ENCODE measurements at regions not wholly inside any gene's neighbourhood (a gene's known extent, or its start where the extent isn't known, plus 50 kb on each side); places are given as distances from the start of the nearest gene placed in this dataset.

- no peaks in the 10 kb centered on the region for H3K27me3 ChIP-seq (ENCODE audit: insufficient read depth)
- no peak for DNase-seq
- no peak overlapping the region for H2AFZ ChIP-seq (ENCODE audit: low read depth)
- H3K9ac ChIP-seq = no peak overlapping the region
- H3K36me3 ChIP-seq (replicated peaks in 1 of 2; ENCODE audit: control insufficient read depth in 1 of 2, insufficient read depth in 2 of 2, low read length in 1 of 2) = no peaks in the 10 kb centered on the region
- no peak overlapping the region for H3K27ac ChIP-seq (ENCODE audit: low read depth in 2 of 2, low read length in 1 of 2)
- H3K4me2 ChIP-seq = no peak overlapping the region
- H3F3A ChIP-seq (replicated peaks; ENCODE audit: insufficient read depth) = no peaks in the 10 kb centered on the region
- ChIA-PET POLR2A (no interaction called here), CTCF (interaction anchor here (0.9 kb wide), 1 partner anchor 13 kb away, joined by 4 read pairs; no protein-coding TSS in a partner anchor)
- H4K20me1 ChIP-seq (ENCODE audit: insufficient read depth) = no peaks in the 10 kb centered on the region
- H3K9me2 ChIP-seq = no peaks in the 10 kb centered on the region
- H3K9me3 ChIP-seq = no peaks in the 10 kb centered on the region
- no peaks in the 10 kb centered on the region; a peak in 1 of 4 replicates for H3K4me1 ChIP-seq (ENCODE audit: control insufficient read depth in 1 of 2, insufficient read depth in 2 of 2, low read depth in 1 of 2, low read length in 1 of 2)
- 42% methylated on average over 3 of the region's 3 CpGs for WGBS (ENCODE audit: low lambda C conversion rate)
- H3K4me3 ChIP-seq (ENCODE audit: low read depth in 2 of 2, low read length in 1 of 2) = no peak overlapping the region
- H3K79me2 ChIP-seq (ENCODE audit: insufficient read depth) = no peaks in the 10 kb centered on the region
- no peak for TF ChIP-seq FOXM1 (IDR thresholded peaks at IDR 0.05; ENCODE audit: low read depth)
- TF ChIP-seq ZBTB33 (IDR thresholded peaks at IDR 0.05; ENCODE audit: borderline replicate concordance, low read depth) = no peak
- TF ChIP-seq YY1 (IDR thresholded peaks at IDR 0.05; ENCODE audit: low read depth) = no peak
- no peak for TF ChIP-seq MAX (IDR thresholded peaks at IDR 0.05; ENCODE audit: low read depth)
- TF ChIP-seq NRF1 (IDR thresholded peaks at IDR 0.05; ENCODE audit: low read depth, low read length) = no peak
- TF ChIP-seq SMC3 (IDR thresholded peaks at IDR 0.05; ENCODE audit: low read depth, low read length) = no peak
- no peak for TF ChIP-seq RCOR1 (IDR thresholded peaks at IDR 0.05; ENCODE audit: low read length)
- no peak for TF ChIP-seq ELF1 (IDR thresholded peaks at IDR 0.05)
- TF ChIP-seq, protein P1, sequence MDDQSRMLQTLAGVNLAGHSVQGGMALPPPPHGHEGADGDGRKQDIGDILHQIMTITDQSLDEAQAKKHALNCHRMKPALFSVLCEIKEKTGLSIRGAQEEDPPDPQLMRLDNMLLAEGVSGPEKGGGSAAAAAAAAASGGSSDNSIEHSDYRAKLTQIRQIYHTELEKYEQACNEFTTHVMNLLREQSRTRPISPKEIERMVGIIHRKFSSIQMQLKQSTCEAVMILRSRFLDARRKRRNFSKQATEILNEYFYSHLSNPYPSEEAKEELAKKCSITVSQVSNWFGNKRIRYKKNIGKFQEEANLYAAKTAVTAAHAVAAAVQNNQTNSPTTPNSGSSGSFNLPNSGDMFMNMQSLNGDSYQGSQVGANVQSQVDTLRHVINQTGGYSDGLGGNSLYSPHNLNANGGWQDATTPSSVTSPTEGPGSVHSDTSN (IDR thresholded peaks at IDR 0.05) = no peak
- TF ChIP-seq MXI1 (IDR thresholded peaks at IDR 0.05; ENCODE audit: low read depth, low read length) = no peak
- TF ChIP-seq SIN3A (IDR thresholded peaks at IDR 0.05; ENCODE audit: borderline replicate concordance, low read depth, low read length) = no peak
- no peak for TF ChIP-seq EZH2phosphoT487 (IDR thresholded peaks at IDR 0.05; ENCODE audit: borderline replicate concordance, low read depth)
- no peak for TF ChIP-seq JUND (IDR thresholded peaks at IDR 0.05)
- no peak for TF ChIP-seq USF2 (IDR thresholded peaks at IDR 0.05; ENCODE audit: borderline replicate concordance, low read depth, low read length)
- no peak for TF ChIP-seq EP300 (IDR thresholded peaks at IDR 0.05; ENCODE audit: borderline replicate concordance in 1 of 2, low read depth in 1 of 2, low read length in 1 of 2)
- no peak for TF ChIP-seq GATA2 (CRISPR knock-in tag; IDR thresholded peaks at IDR 0.05)
- TF ChIP-seq TAF1 (IDR thresholded peaks at IDR 0.05; ENCODE audit: borderline replicate concordance, low read depth, low read length) = no peak
- TF ChIP-seq IRF3 (IDR thresholded peaks at IDR 0.05; ENCODE audit: low read depth, low read length) = no peak
- TF ChIP-seq REST (IDR thresholded peaks at IDR 0.05; ENCODE audit: low read depth, low read length) = no peak
- TF ChIP-seq NFIC (IDR thresholded peaks at IDR 0.05; ENCODE audit: borderline replicate concordance) = no peak
Observed at GRCh38 chr19:31498781-31499180, 149.5 kb upstream of the TSHZ3 start.

Measured in SK-N-SH (cell line).